ENCODE measurements at regions not wholly inside any gene's neighbourhood (a gene's known extent, or its start where the extent isn't known, plus 50 kb on each side); places are given as distances from the start of the nearest gene placed in this dataset.
A peak's percentile ranks its signal among the peaks of the same experiment; 100 is the strongest.

DNA sequence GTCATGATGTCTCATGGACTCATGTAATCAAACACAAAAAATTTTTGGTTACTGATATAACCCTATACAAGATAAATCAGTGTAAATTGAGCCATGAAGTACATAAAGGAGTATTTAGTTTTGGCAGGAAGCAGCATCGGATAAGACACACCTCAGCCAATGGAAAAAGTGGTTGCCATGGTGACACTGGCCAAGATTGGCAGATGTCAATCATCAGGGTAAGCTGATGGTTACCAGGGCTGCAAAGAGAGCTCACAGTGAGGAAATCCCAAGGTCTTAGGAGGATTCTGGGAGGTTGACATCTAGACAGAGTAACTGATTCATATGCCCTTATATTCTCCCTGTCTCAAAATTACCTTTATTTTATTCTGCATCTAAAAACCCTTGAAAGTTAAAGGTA, 203.8 kb upstream of the PCSK2 start:
- no peak for DNase-seq

DNA sequence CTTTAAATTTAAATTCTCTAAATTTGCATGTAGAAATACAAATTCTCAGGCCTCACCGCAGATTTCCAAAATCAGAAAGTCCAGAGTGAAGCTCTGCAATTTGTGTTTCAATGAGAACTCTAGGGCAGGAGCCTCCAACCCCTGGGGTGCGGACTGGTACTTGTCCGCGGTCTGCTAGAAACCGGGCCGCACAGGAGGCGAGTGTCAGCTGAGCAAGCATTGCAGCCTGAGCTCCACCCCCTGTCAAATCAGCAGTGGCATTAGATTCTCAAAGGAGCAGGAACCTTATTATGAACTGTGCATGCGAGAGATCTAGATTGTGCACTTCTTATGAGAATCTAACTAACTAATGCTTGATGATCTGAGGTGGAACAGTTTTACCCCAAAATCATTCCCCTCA, 203.0 kb upstream of the PCSK2 start:
- no peak for DNase-seq

DNA sequence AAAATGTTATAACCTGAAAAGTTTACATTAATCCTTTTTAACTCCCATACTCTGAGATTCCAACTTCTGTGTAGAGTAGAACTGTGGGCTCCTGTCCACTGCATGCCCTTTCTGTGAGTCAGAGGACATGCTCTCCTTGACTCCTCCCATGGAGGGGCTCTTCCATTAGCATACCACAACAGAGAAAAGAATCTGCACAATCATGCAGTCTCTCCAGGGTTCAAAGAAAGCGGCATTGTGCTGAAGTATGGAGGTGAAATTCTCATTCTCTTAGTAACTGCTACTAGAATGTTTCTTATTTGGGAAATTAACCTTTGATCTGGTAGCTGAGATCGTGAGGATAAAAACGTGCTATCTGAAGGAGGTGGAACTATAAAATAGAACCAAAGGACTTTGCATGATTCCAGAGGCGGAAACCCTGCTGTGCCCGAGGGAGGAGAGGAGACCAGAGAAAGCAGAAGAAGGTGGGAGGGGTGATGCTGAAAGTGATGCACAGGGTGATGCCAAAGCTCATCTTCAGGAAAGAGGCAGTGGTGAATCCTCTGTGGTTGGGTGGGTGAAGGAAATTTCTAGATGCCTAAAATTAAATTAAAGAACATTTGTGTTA, 202.2 kb upstream of the PCSK2 start:
- no peak for DNase-seq

DNA sequence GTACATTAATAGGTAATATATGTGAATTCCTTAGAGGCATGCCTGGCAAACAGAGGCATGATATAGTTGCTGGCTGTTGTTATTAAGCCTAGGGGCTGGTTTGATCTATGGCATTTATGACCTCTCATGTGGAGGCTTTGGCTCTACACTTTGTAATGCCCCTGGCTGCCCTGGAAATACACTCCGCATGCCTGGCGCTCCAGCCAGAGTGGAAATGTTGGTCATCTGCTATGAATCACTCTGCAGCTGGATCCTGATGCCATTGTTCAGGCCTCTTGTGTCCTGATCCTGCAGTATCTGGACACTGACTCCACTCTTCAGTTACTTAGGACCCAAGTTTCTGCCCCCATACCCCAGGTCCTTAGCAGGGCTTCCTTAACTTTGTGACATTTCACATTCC, 200.5 kb upstream of the PCSK2 start:
- no peak for DNase-seq

GRCh38 chr20:17029698-17030097, 197.1 kb upstream of the PCSK2 start:
- DNase-seq: no peak

- DNase-seq: no peak
Measured at GRCh38 chr20:17036541-17036940, 190.3 kb upstream of the PCSK2 start.

DNA sequence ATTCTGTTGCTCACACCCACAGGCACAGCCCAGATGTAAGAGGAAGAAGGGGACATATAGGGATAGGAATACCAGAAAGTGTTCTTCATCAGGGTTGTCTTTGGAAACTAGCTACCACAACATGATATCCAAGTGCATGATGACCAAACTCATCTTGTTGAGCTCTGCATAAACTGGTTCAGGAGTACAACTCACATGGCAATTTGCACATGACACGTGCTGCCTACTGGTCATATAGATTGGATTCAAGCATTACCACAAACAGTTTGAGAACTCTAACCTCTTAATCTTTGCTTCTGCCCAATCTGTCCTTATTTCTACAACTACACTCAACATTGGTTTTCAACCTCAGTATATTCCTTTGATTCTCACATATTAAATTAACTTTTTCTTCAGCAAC, 184.7 kb upstream of the PCSK2 start:
- DNase-seq: no peak

DNA sequence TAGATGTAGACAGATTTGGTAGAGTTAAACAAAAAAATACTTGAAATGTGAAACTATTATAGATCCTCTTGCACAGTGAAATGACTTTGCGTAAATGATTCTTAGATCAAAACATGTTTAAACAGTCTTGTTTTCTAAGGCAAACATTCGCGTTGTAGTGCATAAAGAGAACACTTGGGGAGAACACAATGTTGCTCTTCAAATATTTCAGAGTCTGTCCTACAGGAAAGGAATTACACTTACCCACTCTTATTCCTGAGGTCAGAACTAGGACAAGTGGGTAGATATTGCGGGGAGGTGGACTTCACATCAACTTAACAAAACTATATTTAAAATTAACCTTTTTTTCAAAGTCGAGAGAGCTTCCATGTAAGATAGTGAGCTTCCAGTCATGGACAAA, 183.5 kb upstream of the PCSK2 start:
- DNase-seq: no peak

GRCh38 chr20:17044891-17045290, 181.9 kb upstream of the PCSK2 start:
- DNase-seq: no peak

- DNase-seq: peak; percentile 3 to 7
Measured at GRCh38 chr20:17059465-17059864, 167.4 kb upstream of the PCSK2 start.

GRCh38 chr20:17061715-17062114, 165.1 kb upstream of the PCSK2 start:
- DNase-seq: no peak

DNA sequence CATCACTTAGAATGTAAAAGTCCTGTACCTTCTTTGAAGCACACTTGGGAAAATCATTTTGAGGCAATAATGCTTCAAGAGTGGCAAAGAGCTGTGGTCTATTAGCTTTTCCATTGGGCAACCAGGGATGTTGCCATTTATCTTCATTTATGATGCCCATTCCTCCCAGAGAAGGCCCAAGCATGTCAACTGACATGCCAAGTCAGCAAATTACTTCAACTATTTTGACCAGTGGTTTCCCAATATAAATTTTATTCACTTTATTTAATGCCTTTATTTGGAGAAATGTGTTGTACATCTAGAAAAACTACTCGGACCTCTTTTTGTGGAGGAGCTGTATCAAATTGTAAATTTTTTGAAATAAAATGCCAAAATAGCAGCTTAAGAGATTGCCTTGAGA, 164.1 kb upstream of the PCSK2 start:
- no peak for DNase-seq

DNA sequence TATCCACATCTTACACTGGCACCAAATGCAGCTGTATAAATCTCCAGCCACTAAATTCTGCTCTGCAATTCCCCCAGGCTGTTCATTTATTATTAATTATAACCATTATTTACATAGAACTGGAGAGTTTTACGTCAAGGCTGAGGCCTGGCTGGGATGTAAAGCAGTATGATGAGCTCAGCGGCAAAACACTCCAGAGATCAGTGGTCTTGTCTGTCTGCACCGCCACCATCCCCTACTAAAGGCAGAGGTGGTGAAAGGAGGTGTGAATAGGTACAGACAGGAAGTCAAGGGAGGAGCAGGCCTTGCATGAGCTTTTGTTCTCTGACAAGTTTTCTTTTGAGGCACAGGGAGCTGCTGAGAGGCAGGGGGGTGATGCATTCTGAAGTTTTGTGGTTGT, 159.9 kb upstream of the PCSK2 start:
- no peak for DNase-seq

DNA sequence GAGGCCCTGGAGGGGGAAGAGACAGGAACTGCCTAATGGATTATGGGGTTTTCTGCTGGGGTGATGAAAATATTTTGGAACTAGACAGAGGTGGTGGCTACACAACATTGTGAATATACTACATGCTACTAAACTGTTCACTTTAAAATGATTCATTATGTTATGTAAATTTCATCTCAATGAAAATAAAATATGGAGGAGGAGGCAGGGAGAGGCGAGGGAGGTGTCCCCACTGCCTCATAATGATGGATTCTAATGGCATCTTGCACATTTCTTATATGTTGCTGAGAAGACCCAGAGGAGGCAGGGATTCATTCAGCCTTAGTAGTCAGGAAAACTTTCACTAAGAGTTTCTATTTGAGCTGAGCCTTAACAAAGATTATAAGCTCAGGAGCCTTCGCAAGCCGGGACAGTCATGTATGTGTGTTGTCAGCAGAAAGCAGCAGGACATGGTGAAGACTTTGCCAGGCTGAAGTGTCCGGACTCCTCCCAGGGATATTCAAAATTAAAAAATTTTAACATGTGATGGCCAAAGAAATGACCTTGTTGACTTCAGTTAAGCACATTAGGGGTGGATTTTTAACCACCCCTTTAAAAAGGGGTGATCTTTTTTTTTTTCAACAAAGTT, 158.6 kb upstream of the PCSK2 start:
- DNase-seq: no peak

- no peak for DNase-seq
Measured at GRCh38 chr20:17077030-17077429, 149.8 kb upstream of the PCSK2 start.

DNA sequence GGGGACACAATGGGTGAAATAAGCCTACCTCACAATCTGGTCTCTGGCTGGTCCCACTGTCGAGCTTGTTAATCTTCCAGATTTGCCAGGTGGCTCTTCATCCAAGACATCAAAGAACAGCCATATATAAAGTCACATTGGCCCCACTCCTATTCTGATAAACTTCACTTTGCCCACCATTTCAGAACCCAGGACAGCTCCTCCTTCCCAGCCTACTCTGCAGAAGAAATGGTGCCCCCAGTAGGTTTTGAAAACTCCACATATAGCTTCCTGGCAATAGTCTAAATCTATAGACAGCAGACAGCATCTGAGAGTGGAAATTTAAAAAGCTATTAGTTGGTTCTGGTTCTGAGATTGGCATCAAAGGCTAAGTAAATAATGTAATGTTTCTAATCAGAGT, 143.1 kb upstream of the PCSK2 start:
- DNase-seq: peak; percentile 18 to 38

DNA sequence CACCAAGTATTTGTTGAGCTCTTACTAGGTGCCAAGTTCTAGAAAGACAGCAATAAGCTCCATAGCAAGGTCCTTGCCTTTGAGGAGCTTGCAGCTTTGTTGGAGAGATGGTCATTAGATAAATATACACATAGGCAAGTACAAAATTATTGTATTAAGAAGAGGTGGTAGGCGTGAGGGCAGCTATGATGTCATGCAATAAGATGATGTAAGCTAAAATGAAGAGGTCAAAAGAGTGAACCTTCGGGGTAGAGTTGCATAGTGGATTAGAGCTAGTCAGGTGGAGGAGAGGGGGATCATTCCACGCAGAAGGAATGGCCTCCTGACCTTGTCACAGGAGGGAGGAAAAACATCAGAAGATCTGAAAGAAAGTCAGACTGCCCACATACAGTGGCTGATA, 141.9 kb upstream of the PCSK2 start:
- DNase-seq: no peak

DNA sequence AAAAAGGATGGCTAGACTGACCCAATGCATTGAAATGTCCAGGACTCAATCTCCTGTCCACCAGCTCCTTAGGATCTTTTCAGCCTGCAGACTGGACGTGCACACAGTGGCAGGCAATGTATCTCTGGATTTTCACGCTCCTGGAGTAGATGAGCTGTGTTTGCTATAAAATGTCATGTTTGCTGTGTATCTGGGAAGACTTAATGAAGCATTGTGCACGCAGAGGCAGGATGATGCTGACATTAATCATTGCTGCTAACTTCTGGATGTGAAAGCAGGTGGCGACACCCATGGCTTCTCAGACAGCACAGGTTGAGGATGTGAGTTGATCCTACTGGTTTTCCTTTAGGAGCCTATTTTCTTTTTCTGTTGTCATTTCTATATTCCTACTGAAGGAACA, 133.1 kb upstream of the PCSK2 start:
- DNase-seq: no peak

GRCh38 chr20:17097603-17098002, 129.2 kb upstream of the PCSK2 start:
- no peak for DNase-seq

DNA sequence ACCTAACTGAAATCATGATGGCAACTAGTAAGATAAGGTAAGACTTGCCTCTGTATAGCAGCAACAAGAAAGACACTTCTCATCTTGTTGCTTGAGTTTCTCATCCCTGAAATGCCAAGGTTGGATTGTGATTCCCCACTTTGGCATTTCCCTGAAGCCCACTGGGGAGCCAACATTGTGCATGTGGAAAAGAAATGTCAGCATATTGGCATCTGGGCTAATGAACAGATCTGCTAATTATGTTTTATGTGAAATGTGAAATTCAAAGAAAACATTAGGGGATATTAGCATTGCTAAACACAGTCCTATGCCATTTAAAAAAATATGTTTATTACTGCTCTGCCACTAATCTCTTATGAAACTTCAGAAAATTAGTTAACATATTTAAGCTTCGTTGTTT, 126.3 kb upstream of the PCSK2 start:
- DNase-seq: no peak

- no peak for DNase-seq
Measured at GRCh38 chr20:17107127-17107526, 119.7 kb upstream of the PCSK2 start.

- no peak for DNase-seq
Measured at GRCh38 chr20:17108896-17109295, 117.9 kb upstream of the PCSK2 start.

DNA sequence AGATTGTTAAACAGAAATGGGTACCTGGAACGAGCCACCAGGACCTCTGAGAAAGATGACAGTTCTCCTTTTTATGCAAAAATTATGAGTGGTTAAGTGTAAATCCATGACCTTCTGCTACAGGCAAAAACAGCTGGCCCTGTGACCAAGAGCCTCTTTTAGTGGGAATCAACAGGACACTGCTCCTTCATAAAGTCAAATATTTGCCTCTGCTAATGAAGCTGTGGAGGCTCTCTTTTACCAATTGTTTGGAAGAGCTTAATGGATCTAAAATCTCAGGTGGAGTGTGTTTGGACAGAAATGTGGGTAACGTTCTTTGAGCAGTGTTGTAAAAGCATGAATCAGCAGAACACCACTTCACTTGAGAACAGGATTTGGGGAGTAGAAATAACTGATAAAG, 117.5 kb upstream of the PCSK2 start:
- DNase-seq: no peak

DNA sequence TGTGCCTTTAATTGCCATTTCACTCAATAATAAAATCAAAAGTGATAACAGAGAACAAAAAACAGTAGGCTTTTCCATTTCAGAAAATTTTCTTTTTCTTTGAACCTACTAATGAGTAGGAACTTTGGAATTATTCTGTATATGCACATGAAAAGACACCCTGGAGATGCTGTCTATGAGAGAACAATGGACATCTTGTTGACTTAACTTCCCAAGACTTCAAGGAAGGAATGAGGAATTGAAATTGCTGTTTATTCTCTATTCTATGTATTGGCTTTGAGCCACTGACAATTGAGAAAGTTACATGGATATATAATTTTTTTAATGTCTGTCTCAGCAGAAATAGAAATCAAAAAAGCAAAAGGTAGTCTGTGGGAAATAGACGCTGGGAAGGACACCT, 98.6 kb upstream of the PCSK2 start:
- no peak for DNase-seq

DNA sequence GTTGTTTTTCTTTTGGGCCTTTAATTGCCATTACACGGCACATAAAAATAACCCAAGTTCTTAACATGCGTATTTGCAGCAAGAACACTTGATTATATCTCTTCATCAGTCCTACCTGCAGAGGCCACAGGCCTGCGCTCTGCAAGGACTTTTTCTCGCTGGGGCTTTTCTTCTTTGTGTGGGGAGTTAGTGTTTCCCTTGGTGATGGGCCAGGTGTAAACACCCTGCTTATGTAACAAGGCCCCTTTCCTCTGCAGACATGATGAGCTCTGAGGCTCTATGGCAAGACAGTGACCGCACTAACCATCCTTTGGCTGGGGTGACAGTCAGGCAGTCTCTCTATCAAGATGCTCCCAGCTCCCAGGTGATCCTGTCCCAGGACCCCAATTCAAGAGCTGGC, 97.8 kb upstream of the PCSK2 start:
- DNase-seq: no peak
